Osteoblast (primary cell): ENCODE measurements at regions not wholly inside any gene's neighbourhood (a gene's known extent, or its start where the extent isn't known, plus 50 kb on each side); places are given as distances from the start of the nearest gene placed in this dataset.

Experiments
- DNase-seq: peaks from one replicate; pipeline ENCODE4 v3.0.0; 2011; ENCODE audit warnings: low spot score, mixed read lengths; ENCODE audit not compliant: insufficient read length; ENCODE audit errors: missing footprints
- H2AFZ ChIP-seq: 2 replicates; pipeline ENCODE4 v1.6.0; 2011; ENCODE audit warnings: mild to moderate bottlenecking, low read length
- H3K27ac ChIP-seq: 2 replicates; pipeline ENCODE4 v1.5.1; 2011; ENCODE audit warnings: mild to moderate bottlenecking, low read depth, low read length, moderate library complexity
- H3K27me3 ChIP-seq: 2 replicates; pipeline ENCODE4 v1.6.0; 2012; ENCODE audit warnings: mild to moderate bottlenecking, control low read depth, inconsistent platforms, low read length, moderate library complexity; ENCODE audit not compliant: insufficient read depth
- H3K36me3 ChIP-seq: 2 replicates; pipeline ENCODE4 v1.5.1; 2011; ENCODE audit warnings: mild to moderate bottlenecking, low read length, control low read depth, moderate library complexity; ENCODE audit not compliant: insufficient read depth
- H3K4me1 ChIP-seq: 2 replicates; pipeline ENCODE4 v1.5.1; 2011; ENCODE audit warnings: mild to moderate bottlenecking, low read length, control low read depth, moderate library complexity; ENCODE audit not compliant: insufficient read depth
- H3K4me2 ChIP-seq: 2 replicates; pipeline ENCODE4 v1.6.0; 2011; ENCODE audit warnings: mild to moderate bottlenecking, low read length; ENCODE audit not compliant: insufficient read depth
- H3K4me3 ChIP-seq: fragments of 200-600 bp; sonication (generic); 3 replicates; pipeline ENCODE4 v1.5.1; 2012; ENCODE audit warnings: mild to moderate bottlenecking, low read length, inconsistent platforms; ENCODE audit not compliant: insufficient read depth
- H3K79me2 ChIP-seq: 2 replicates; pipeline ENCODE4 v1.6.0; 2012; ENCODE audit warnings: mild to moderate bottlenecking, low read length, control low read depth, inconsistent platforms; ENCODE audit not compliant: insufficient read depth
- H3K9me3 ChIP-seq: 2 replicates; pipeline ENCODE4 v1.5.1; 2011; ENCODE audit warnings: low read depth, low read length, control low read depth
- H4K20me1 ChIP-seq: 2 replicates; pipeline ENCODE4 v1.6.0; 2012; ENCODE audit warnings: mild to moderate bottlenecking, low read length, control low read depth; ENCODE audit not compliant: insufficient read depth
- TF ChIP-seq, protein P1 (sequence below): IDR thresholded peaks from 2 replicates; pipeline ENCODE4 v1.5.1; 2011; ENCODE audit warnings: mild to moderate bottlenecking, low read depth, low read length, moderate library complexity; ENCODE audit errors: extremely low read depth

DNA sequence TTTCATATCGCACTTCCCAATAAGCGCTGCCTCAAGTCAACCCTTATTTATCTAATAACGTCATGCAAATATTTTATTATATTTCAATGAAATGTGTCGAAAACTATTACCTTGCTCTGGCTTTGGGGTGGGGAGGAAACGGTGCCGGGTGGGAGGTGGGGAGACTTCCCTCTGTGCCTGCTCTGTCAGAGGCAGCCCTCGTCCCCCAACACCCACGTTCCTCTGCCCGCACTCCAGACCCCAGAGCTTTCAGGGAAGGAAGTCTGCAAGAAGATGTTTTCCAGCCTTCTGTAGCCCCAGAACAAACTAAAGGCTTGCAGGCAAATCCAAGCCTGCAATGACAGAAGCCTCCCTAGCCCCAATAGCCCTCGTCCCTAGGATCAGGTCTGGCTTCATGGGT lies 235.7 kb downstream of the BUD13 start:
- Histone ChIP-seq H3K9me3 (no peaks in the 10 kb centered on the region), H4K20me1 (no peaks in the 10 kb centered on the region), H3K27ac (no peak overlapping the region), H3K4me1 (no peaks in the 10 kb centered on the region), H3K36me3 (no peaks in the 10 kb centered on the region), H3K79me2 (no peaks in the 10 kb centered on the region), H3K4me2 (no peak overlapping the region), H2AFZ (no peak overlapping the region), H3K27me3 (no peaks in the 10 kb centered on the region), H3K4me3 (no peak overlapping the region)
- TF ChIP-seq, protein P1, sequence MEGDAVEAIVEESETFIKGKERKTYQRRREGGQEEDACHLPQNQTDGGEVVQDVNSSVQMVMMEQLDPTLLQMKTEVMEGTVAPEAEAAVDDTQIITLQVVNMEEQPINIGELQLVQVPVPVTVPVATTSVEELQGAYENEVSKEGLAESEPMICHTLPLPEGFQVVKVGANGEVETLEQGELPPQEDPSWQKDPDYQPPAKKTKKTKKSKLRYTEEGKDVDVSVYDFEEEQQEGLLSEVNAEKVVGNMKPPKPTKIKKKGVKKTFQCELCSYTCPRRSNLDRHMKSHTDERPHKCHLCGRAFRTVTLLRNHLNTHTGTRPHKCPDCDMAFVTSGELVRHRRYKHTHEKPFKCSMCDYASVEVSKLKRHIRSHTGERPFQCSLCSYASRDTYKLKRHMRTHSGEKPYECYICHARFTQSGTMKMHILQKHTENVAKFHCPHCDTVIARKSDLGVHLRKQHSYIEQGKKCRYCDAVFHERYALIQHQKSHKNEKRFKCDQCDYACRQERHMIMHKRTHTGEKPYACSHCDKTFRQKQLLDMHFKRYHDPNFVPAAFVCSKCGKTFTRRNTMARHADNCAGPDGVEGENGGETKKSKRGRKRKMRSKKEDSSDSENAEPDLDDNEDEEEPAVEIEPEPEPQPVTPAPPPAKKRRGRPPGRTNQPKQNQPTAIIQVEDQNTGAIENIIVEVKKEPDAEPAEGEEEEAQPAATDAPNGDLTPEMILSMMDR, result no peak
- DNase-seq, result no peak

DNA sequence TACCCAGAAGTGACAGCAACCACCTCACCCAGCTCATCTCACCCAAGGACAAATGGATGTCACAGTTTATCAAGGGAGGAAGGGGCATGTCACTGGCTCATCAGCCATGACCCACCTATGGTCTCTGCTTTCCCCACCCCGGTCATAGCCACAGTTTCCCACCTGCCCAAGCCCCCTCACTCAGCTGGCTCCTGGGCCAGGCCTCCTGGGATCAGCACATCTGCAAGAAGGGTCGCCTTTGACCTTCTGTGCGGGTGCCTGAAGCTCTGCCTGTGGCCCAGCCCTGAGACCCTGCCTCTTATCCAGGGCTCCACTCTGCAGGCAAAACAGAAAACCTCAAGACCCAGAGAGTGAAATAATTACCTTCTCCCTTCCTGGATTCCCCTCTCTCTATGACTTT lies 236.4 kb downstream of the BUD13 start:
- peak; percentile 34 for DNase-seq
- Histone ChIP-seq H2AFZ (no peak overlapping the region), H3K4me2 (no peak overlapping the region), H3K27ac (no peak overlapping the region), H3K27me3 (peaks cover 1% of the 10 kb centered on the region), H3K4me1 (no peaks in the 10 kb centered on the region), H4K20me1 (no peaks in the 10 kb centered on the region), H3K9me3 (no peaks in the 10 kb centered on the region), H3K79me2 (no peaks in the 10 kb centered on the region), H3K4me3 (no peak overlapping the region), H3K36me3 (no peaks in the 10 kb centered on the region)
- TF ChIP-seq, protein P1, result no peak

DNA sequence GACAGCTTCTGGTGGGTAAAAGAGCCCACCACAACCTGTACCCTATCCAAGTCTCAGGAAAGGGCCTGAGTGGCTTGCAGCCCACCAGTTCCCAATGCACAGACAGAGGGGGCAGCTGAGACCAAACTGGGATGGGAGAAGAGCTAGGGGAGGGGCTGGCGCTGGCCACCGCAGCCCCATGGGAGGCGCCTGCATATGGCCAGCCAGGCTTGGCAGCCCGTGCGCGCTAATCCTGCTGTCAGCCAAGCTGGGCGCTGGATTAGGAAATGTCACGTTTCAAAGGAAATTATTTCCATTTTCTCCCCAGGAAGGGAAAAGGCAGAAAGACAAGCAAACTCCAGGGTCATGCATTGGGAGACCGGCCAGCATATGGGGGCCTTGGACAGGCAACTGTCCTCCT lies 236.8 kb downstream of the BUD13 start:
- no peak overlapping the region for H3K4me3 ChIP-seq
- H3K4me2 ChIP-seq, result no peak overlapping the region
- H3K79me2 ChIP-seq, result no peaks in the 10 kb centered on the region
- H3K27ac ChIP-seq, result no peak overlapping the region
- TF ChIP-seq, protein P1, result no peak
- H3K36me3 ChIP-seq, result no peaks in the 10 kb centered on the region
- no peaks in the 10 kb centered on the region for H3K4me1 ChIP-seq
- peaks cover 2% of the 10 kb centered on the region for H3K27me3 ChIP-seq
- H4K20me1 ChIP-seq, result no peaks in the 10 kb centered on the region
- no peak for DNase-seq
- H2AFZ ChIP-seq, result no peak overlapping the region
- no peaks in the 10 kb centered on the region for H3K9me3 ChIP-seq

DNA sequence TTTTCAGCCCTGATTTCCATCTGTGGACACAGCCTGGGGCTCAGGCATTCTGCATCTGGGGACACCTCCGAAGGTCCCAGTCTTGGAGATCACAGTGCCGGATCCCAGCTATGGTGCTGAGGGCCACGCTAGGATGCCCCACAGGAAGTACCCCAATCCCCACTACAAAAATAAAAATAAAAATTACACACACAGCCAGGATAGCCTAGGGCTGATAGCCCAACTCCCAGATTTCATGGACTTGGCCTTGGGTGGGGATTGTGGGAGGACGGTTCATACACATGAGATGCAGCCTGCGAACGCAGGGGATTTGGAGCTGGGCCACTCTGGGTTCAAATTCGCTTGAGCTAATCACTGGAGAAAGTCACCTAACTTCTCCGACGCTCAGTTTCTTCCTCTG lies 237.7 kb downstream of the BUD13 start:
- H3K4me2 ChIP-seq, result no peak overlapping the region
- H3K36me3 ChIP-seq, result no peaks in the 10 kb centered on the region
- TF ChIP-seq, protein P1, result no peak
- no peak overlapping the region for H3K27ac ChIP-seq
- peak; percentile 31 for DNase-seq
- no peaks in the 10 kb centered on the region for H3K4me1 ChIP-seq
- peaks cover 2% of the 10 kb centered on the region for H3K27me3 ChIP-seq
- H4K20me1 ChIP-seq, result no peaks in the 10 kb centered on the region
- no peaks in the 10 kb centered on the region for H3K9me3 ChIP-seq
- H3K4me3 ChIP-seq, result no peak overlapping the region
- H2AFZ ChIP-seq, result no peak overlapping the region
- H3K79me2 ChIP-seq, result no peaks in the 10 kb centered on the region
